Lower leg skin (tissue), 4 donors: ENCODE measurements at regions not wholly inside any gene's neighbourhood (a gene's known extent, or its start where the extent isn't known, plus 50 kb on each side); places are given as distances from the start of the nearest gene placed in this dataset.

Experiments
- DNase-seq, 2 donors: peaks; one replicate each; pipeline ENCODE4 v3.0.0-alpha.2; 2019; ENCODE audit warnings: low spot score in 2 of 2
- H3K4me3 ChIP-seq: fragments of 200-600 bp; sonication (generic); 2 replicates; pipeline ENCODE4 v1.5.1; 2017; ENCODE audit warnings: mild to moderate bottlenecking, low read depth; ENCODE audit not compliant: poor library complexity, severe bottlenecking
- CTCF ChIP-seq, 3 donors: fragments of 450-650 bp; IDR thresholded peaks; one replicate each; pipeline ENCODE4 v1.5.1; 2016; ENCODE audit warnings: antibody characterized with exemption in 3 of 3, mild to moderate bottlenecking in 3 of 3, moderate library complexity in 2 of 3
- POLR2A ChIP-seq, 2 donors: fragments of 450-650 bp; IDR thresholded peaks; one replicate each; pipeline ENCODE4 v1.6.1; 2016 to 2017; ENCODE audit warnings: antibody characterized with exemption in 2 of 2, mild to moderate bottlenecking in 1 of 2, moderate library complexity in 1 of 2
- WGBS, 2 donors: methylation state at CpG; one replicate each; pipeline ENCODE4 v1.1.5; 2018; 5-methylcytosine and 5-hydroxymethylcytosine counted together
- intact Hi-C: fragments of 100-400 bp; cut with DNase I; formaldehyde crosslinking; loops from one replicate; pipeline ENCODE4 v1.15.0; 2023; ENCODE audit warnings: low total_unique reads

- no peak for DNase-seq
- no peak overlapping the region for H3K4me3 ChIP-seq
- intact Hi-C loops, result no loop called here
- WGBS, 2 donors, result 60 to 61% methylated on average over 4 of the region's 4 CpGs
- no peak for TF ChIP-seq CTCF (IDR thresholded peaks at IDR 0.05)
- TF ChIP-seq POLR2A (IDR thresholded peaks at IDR 0.05), result no peak
These were observed 138.2 kb upstream of the NTM start for GRCh38 chr11:131232261-131232660.

DNA sequence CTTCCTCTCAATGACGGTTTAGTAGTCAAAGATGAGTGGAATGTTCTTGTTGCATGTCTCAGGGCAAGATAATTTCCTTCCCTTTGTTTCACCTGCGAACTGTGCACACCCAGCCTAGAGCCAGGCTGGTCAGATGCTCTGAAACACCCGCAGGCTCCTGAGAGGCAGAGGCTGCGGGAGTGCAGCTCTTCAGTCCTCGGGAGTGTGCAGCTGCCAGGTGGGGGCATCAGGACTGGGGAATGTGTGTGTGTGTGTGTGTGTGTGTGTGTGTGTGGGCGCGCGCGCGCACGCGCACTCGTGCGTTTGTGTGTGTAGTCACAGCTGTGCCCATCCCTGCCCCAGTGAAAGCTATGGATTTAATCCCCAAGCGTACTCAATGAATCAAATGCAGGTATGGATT is 136.2 kb upstream of the NTM start:
- 77 to 84% methylated on average over 15 of the region's 15 CpGs for WGBS, 2 donors
- intact Hi-C loops, result no loop called here
- H3K4me3 ChIP-seq, result no peak overlapping the region
- no peak for DNase-seq
- TF ChIP-seq POLR2A (IDR thresholded peaks at IDR 0.05), result no peak
- TF ChIP-seq CTCF (IDR thresholded peaks at IDR 0.05), result no peak

DNA sequence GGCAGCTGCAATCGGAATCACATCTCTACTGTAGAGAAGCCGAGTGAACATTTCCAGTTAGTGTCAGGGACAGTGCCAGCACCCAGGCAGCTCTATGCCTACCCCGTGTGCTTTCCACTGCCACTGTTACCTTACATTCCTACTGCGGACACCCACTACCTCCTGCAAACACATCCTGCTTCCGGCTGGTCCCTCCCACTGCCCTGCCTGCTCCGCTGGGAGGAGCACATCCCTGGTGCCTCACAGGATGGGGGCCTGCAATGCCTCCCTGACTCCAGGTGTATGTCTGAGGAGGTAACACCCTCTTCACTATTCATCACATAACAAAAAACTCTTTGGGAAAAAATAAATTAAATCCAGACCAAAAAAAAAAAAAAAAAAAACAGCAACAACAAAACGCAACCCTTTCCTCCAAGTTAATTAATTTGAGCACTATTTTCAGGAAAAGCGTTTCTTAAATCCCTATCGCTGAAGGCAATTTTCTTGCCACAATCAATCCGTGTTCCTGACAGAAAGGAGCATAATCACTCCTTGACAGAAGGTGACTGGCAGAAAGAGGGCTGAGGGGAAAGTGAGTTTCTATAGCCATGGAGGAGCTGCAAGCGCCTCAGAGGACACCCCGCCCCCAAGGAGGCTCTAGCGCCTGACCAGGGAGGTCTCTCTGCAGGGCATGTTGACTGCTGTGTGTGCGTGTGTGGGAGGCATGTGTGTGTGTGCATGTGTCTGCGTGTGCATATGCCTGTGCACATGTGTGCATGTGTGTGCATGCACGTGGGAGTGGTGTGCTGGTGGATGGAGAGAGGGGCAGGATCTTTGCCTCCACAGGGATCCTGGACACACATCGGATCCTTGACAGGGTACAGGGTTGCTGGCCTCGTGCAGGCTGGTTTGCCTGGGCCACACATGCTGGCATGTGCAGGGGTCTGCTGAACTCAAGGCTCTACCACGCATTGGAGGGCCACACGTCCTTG is 134.8 kb upstream of the NTM start:
- WGBS, 2 donors, result 41 to 56% methylated on average over 18 to 20 of the region's 20 CpGs
- no peak overlapping the region for H3K4me3 ChIP-seq
- TF ChIP-seq CTCF (IDR thresholded peaks at IDR 0.05) (no peak), POLR2A (IDR thresholded peaks at IDR 0.05) (no peak)
- peak in 1 of 2 donors; percentile 37 for DNase-seq
- intact Hi-C loops, result no loop called here

DNA sequence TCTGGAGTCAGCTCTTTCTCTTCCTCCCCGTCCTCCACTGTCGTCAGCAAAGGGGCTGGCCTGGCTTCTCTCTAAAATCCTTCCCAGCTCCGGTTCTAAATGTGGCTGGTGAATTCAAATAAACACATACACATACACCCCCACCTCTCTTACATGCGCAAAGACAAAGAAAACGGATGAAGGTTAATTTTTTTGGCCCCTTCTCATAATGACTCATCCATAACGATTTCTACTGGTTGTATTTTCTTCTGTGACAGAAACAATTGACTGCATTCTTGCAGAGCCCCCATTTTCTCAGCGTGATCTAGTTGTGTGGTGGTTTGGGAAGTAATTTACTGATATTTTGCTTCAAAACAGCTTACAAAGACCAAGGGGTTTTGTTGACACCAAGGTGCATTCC is 130.0 kb upstream of the NTM start:
- DNase-seq, result no peak
- H3K4me3 ChIP-seq, result no peak overlapping the region
- intact Hi-C loops, result no loop called here
- WGBS, 2 donors, result 66 to 71% methylated on average over 7 of the region's 7 CpGs
- TF ChIP-seq POLR2A (IDR thresholded peaks at IDR 0.05) (no peak), CTCF (IDR thresholded peaks at IDR 0.05) (no peak)

- no peak overlapping the region for H3K4me3 ChIP-seq
- no peak for DNase-seq
- intact Hi-C loops, result no loop called here
- WGBS, 2 donors, result 71 to 100% methylated on average over 1 of the region's 1 CpG
- no peak for TF ChIP-seq CTCF (IDR thresholded peaks at IDR 0.05)
- TF ChIP-seq POLR2A (IDR thresholded peaks at IDR 0.05), result no peak
These were observed 127.9 kb upstream of the NTM start for GRCh38 chr11:131242476-131243000.
